ENCODE measurements at regions not wholly inside any gene's neighbourhood (a gene's known extent, or its start where the extent isn't known, plus 50 kb on each side); places are given as distances from the start of the nearest gene placed in this dataset.
"Not testable (repeated sequence)": the region's sequence is repeated elsewhere in the genome, so short reads cannot be mapped to it uniquely, and the experiment has no call there.

DNA sequence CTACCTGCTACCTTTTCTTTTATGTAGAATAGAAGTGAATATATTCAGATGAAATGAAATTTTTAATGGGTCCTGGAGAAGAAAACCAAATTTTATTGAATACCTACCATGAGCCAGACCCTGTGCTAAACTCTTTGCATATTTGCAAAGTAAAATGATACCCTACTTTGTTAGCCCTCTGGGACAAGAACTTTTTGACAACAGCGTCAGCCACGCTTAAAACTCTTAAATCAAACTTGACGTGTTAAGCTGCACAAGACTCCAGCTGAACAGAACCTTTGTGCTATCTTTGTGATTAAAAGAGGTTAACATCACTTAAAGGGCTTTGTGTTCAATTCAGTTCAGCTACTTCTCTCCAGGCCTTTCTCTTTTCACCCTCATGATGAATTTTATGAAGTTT lies 316.5 kb downstream of the MEX3B start:
- no peak for DNase-seq (ENCODE audit: low read depth in 2 of 3, low spot score in 2 of 3)

DNA sequence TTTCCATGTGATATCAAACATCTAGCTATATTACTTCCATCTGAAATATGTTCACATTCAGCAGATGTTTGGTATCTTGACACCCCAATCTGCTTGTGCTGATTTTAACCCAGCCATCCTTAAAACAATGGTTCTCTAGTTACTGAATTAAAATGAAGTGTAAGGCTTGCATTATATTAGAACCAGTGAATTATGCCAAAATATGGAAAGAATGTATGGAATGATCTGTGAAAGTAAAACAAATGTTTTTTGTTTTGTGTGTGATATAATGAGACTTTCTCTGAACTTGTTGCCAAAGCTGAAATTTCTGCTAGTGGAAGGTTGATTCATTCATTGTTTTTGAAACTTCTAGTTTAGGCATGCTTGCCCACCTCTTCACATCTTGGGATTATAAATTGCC lies 317.1 kb downstream of the MEX3B start:
- no peak for DNase-seq (ENCODE audit: low read depth in 2 of 3, low spot score in 2 of 3)

DNA sequence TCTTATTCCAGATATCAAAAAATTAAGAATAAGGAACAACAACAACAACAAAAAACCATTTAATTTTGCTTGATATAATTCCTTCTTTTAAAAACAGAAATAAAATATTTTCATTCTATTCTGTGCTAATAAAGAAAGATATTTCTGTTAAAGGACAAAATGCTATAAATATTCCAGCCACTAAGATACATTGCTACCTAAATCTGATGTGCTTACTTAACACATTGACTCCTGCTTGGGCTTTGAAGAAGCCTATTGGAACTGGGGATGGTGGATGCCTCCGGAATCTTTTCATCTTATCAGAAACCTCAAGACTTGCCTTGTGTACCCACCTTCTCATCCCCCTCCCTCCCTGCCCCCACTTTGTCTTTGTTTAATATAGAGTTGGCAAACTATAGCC lies 320.2 kb downstream of the MEX3B start:
- no peak for DNase-seq (ENCODE audit: low read depth in 2 of 3, low spot score in 2 of 3)

DNA sequence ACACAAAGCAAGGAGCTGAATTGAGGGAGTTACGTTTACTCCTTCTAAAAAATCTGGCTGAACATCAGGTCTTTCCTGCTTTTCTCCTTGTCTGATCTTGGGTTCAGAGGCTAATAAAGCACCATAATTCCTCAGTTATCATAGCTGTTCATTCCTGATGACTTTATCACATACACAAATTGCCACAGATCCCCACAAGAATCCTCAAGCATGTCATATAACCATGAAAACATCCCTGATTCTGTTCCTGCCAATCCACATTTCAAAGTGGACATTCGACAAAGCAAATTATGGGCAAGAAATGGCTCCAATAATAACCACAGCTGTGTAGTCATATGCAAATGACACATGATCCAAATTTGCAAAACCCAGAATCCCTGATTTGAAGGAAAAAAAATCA lies 321.3 kb downstream of the MEX3B start:
- no peak for DNase-seq (ENCODE audit: low read depth in 2 of 3, low spot score in 2 of 3)

DNA sequence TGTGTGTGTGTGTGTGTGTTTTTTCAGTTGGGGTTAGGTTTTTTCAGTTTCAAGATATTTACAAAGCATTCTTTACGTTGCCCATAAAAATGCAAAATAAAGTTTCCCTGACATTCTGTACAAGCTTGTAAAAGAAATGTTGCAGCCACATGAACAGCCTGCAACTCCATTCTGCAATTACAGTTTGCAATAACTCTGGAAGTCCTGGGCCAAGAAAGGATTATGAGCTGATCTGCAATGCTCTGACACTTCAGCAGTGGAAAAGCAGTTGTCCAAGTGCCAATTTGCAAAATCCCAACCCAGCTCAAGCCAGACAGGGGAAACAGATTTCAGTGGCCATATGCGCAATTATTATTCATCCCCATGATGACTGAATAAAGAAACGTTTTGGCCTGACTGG lies 322.1 kb downstream of the MEX3B start:
- no peak for DNase-seq (ENCODE audit: low read depth in 2 of 3, low spot score in 2 of 3)

DNA sequence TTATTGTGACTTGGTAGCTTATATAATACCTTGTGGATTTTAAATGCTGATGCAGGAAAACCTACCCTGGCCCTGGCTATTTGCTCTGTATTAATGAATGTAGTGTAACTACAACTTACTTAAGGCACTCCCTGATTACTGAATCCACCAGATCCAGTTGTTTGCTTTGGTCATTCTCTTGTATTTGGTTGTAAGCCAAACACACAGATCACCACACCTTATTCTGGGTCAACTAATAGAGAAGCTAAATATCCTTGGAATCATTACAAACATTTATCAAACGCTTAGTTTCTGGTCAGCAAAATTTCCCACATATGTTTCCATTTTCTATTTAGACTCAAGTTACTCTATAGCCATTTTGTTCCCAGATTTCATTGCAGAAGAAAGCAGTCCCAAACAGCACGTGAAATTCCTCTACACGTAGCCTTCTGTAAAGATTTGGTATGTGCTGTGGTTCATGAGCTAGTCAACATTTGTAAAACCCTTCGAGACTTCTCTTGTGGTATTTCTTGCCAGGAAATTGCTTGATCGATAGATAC lies 322.6 kb downstream of the MEX3B start:
- no peak for DNase-seq (ENCODE audit: low read depth in 2 of 3, low spot score in 2 of 3)

DNA sequence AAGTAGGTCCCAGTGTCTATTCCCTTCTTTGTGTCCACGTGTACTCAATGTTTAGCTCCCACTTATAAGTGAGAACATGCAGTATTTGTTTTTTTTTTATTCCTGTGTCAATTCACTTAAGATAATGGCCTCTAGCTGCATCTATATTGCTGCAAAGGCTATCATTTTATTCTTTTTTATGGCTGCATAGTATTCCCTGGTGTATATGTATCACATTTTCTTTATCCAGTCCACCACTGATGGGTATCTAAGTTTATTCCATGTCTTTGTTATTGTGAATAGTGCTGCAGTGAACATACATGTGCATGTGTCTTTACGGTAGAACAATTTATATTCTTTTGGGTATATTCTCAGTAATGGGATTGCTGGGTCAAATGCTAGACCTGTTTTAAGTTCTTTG lies 329.4 kb downstream of the MEX3B start:
- not testable (repeated sequence) for DNase-seq (ENCODE audit: low read depth in 2 of 3, low spot score in 2 of 3)

DNA sequence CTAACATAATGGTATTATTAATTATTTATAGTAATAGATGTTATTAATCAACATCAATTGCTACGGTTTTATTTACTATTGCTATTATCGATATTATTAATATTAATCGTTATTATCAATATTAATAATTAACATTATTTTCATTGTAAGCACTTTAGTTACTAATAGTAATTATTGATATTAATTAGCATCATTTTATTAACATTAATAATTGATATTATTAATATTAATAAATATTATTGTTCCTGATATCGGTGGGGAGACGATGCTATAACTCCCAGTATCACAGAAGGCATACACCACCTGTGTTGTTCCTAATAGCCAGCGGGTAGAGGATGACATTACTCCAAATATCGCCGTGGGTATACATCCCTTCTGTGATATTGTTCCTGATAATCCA lies 335.5 kb downstream of the MEX3B start:
- DNase-seq (ENCODE audit: low read depth in 2 of 3, low spot score in 2 of 3) = no peak

DNA sequence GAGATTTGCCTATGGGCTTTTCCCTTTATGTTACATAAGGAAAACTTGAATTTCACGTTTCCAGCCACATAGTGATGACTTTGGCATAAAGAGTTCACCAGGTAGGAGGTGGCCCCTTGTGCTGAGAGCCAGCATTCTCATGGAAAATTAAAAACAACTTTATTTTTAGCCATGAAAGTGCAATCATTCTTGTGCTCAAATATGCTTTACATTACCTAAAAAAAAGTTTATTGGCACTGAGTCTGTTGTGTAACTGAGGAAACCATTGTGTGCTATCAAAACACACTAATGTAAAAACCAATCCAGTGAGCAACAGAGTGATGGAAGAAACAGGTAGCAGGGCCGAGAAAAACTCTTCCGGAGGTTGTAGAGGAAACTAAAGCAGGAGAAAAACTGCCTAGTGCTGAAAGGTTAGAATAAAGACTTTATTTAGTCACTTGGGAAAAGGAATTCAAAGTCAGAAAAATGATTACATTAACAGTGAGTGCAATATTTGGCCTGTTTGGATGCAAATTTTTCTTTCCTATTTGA lies 332.9 kb upstream of the TMC3 start:
- DNase-seq (ENCODE audit: low read depth in 2 of 3, low spot score in 2 of 3) = not testable (repeated sequence)

DNA sequence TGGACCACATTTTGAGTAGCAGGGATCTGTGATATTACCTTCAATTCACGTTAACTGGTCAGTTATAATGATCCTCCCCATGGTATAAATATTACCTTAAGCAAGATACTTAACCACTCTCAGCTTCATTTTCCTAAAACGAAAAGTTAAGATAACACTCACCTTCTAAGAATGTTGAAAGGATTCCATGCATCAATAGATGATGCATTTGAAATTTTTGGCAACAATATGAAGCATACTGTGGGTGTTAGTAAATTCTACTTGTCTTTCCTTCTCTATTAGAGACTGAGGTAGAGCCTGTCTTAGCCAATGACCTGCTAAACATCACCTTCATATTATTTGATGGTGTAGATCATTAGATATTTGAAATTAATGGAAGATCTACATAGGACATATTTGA lies 331.7 kb upstream of the TMC3 start:
- not testable (repeated sequence) for DNase-seq (ENCODE audit: low read depth in 2 of 3, low spot score in 2 of 3)

DNA sequence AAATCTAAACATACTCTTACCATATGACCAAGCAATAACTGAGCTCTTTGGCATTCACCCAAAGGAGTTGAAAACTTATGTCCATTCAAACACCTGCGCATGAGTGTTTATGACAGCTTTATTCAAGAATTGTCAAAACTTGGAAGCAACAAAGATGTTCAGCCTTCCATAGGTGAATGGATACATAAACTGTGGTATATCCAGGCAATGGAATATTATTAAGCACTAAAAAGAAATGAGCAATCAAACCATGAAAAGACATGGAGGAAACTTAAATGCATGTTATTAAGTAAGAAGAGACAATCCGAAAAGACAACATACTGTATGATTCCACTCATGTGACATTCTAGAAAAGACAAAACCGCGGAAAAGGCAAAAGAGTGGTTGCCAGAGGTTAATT lies 312.0 kb upstream of the TMC3 start:
- no peak for DNase-seq (ENCODE audit: low read depth in 2 of 3, low spot score in 2 of 3)

DNA sequence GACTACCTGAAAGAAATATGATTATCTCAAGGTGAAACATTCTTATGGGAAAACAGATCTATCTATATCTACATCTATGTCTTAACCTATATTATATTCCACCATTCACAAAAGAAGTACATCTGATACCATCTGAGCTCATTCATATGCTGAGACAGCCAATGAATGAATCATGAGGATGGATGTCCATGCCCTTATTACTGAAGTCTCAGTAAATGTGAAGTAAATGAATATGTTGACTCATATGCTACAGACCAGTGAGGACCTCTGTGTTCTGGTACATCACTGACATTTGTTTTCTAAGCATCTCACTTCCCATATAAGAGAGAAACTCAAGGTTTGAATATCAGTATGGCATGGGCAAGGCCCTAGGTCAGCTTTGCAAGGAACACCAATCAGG lies 311.2 kb upstream of the TMC3 start:
- no peak for DNase-seq (ENCODE audit: low read depth in 2 of 3, low spot score in 2 of 3)

DNA sequence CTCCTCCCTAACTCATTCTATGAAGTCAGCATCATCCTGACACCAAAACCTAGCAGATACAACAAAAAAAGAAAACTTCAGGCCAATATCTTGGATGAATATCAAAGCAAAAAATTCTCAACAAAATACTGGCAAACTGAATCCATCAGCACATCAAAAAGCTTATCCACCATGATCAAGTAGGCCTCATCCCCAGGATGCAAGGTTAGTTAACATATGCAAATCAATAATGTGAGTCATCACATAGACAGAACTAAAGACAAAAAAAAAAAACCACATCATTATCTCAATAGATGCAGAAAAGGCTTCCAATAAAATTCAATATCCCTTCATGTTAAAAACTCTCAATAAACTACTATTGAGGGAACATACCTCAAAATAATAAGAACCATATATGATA lies 306.8 kb upstream of the TMC3 start:
- DNase-seq (ENCODE audit: low read depth in 2 of 3, low spot score in 2 of 3) = no peak

DNA sequence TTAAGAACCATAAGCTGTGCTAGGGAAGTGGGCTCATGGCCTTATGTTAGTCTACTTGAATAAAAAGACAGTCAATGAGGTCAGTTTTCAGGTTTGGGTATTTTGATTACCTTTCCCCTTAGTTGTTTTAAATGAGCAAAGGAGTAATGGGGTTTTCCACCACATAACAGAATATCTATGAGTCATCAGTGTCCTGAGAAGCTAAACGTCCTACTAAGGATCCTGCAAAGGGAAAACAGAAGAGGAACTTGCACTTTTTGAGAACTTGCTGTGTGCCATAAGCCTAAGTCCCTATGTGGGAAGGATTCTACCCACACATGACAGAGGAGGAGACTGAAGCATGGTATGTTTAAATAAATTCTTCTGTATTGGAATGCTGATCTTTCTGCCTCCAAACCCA lies 292.8 kb upstream of the TMC3 start:
- DNase-seq (ENCODE audit: low read depth in 2 of 3, low spot score in 2 of 3) = no peak

DNA sequence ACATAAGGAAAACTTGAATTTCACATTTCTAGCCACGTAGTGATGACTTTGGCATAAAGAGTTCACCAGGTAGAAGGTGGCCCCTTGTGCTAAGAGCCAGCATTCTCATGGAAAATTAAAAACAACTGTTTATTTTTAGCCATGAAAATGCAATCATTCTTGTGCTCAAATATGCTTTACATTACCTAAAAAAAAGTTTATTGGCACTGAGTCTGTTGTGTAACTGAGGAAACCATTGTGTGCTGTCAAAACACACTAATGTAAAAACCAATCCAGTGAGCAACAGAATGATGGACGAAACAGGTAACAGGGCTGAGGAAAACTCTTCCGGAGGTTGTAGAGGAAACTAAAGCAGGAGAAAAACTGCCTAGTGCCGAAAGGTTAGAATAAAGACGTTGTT lies 287.0 kb upstream of the TMC3 start:
- no peak for DNase-seq (ENCODE audit: low read depth in 2 of 3, low spot score in 2 of 3)

DNA sequence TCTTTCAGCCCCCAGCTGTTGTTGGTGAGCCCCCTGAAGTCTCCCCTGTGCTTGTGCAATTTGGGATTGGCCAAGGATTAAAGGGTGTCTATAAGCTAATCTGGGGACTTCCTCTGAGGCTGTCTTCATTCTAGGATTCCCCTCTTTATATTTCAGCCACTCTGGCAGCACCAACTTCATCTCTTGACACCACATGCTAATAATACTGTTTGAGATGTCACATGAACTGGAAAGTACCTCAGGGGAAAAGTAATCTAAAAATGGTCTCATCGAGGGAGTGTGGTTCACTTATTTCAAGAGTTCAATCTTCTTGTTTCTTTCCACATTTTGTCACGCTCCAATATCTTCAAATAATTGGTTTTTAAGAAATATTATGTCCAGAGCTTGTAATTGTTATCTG lies 279.2 kb upstream of the TMC3 start:
- DNase-seq (ENCODE audit: low read depth in 2 of 3, low spot score in 2 of 3) = no peak

DNA sequence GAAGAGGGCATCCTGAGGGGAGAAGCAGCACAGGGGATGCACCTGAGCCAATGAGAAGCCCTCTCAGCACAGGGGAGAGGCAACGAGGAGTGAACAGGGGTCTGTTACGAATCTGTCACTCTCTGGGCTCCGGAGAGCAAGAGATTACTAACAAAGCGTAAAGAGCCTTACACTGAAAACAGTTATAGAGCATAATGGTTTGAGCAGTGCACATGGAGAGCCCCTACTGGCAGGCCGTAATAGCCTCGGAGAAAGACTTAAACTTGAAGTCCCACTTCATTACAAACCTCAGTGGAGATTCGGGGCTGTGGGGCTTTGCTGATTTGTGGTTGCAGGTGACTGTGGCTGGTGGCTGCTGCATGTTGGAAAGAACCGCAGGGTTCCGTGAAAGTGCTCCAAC lies 271.5 kb upstream of the TMC3 start:
- no peak for DNase-seq (ENCODE audit: low read depth in 2 of 3, low spot score in 2 of 3)

DNA sequence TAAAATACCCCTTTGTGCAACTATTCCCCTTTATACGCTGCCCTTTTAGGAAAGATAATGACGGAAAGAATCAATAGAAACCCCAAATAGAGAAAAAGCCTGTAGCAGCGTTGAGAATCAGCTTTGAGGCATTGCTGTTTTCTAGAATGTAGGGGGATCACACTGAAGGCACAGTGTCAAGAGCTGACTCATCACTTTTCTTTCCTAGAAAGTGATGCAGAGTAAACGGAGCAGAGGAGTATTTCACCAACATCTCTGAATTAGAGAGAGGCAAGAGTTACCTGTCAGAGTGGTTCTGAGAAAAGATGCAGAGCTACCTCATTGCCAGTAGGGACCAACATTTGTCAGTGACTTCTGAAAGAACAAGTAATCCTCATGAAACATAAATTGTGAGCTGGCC lies 269.8 kb upstream of the TMC3 start:
- DNase-seq (ENCODE audit: low read depth in 2 of 3, low spot score in 2 of 3) = no peak

DNA sequence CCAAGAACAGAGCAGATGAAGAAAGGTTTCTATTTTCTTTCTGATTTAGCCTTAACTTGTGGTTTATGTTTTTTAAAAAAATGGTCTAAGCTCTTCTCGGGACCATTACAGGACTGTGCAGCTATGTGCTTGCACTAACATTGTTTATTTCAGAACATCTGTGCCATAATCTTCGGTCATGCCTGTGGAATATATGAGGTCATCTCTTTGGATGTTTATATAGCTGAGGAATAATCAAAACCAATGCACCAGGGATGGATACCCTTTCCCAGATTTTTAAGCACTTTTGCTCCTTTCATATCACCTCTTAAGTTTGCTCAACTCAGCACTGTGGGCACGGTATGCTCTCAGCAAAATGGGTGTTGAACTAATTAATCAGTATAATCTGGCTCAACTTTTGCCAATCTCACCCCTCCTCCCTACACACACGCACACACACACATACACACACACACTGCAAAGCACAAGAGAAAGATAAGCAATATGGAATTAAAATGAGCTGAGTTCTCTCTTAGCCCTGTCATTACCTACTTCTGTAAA lies 268.5 kb upstream of the TMC3 start:
- DNase-seq (ENCODE audit: low read depth in 2 of 3, low spot score in 2 of 3) = no peak

DNA sequence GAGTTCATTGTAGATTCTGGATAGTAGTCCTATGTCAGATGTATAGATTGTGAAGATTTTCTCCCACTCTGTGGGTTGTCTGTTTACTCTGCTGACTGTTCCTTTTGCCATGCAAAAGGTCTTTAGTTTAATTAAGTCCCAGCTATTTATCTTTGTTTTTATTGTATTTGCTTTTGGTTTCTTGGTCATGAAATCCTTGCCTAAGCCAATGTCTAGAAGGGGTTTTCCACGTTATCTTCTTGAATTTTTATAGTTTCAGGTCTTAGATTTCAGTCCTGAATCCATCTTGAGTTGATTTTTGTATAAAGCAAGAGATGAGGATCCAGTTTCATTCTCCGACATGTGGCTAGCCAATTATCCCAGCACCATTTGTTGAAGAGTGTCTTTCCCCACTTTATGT lies 262.1 kb upstream of the TMC3 start:
- DNase-seq (ENCODE audit: low read depth in 2 of 3, low spot score in 2 of 3) = not testable (repeated sequence)

DNA sequence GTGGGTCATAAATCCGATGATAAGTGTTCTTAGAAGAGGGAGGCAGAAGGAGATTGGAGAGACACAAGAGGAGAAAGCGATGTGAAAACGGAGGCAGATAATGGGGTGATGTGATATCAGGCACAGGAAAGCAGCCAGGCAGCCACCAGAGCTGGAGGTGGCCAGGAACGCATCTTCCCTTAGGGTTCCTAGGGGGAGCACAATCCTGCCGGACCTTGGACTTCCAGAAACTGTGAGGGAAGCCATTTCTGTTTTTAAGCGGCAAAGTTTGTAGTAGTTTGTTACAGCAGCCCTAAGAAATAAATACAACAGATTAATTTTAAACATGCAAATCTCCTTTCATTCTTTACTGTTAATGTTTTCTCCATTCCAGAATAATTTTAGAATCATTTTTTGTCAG lies 259.9 kb upstream of the TMC3 start:
- no peak for DNase-seq (ENCODE audit: low read depth in 2 of 3, low spot score in 2 of 3)

DNA sequence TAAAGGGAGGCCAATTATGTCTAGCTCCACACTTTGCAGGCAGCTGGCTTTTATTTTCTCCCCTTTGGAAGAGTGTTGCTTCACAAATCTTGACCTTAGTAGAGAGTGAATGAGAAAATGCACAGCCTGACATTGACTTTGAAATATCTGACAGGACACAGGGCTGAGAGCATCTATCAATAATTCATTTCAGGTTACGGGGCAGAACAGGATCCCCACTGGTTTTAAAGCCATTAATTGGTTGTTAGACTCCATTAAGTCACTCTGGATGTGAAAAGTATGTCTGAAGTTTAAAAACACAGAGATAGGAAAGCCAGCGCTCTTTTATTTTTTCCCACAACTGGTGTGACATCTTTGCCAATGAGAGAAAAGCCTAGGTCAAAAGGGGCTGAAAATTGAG lies 251.9 kb upstream of the TMC3 start:
- DNase-seq (ENCODE audit: low read depth in 2 of 3, low spot score in 2 of 3) = no peak

DNA sequence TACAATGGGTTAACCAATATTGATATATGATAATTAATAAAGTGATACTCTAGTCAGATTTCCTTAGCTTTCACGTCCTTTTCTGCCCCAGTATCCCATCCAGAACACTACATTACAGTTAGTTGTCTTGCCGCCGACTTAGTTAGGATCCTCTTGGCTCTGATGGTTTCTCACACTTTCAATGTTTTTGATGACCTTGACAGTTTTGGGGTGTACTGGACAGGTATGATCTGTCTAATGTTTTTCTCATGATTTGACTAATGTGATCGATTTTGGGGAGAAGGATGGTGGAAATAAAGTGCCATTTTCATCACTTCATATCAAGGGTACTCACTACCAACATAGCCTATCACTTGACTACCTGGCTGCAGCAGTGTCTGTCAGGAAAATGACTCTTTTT lies 245.0 kb upstream of the TMC3 start:
- no peak for DNase-seq (ENCODE audit: low read depth in 2 of 3, low spot score in 2 of 3)

DNA sequence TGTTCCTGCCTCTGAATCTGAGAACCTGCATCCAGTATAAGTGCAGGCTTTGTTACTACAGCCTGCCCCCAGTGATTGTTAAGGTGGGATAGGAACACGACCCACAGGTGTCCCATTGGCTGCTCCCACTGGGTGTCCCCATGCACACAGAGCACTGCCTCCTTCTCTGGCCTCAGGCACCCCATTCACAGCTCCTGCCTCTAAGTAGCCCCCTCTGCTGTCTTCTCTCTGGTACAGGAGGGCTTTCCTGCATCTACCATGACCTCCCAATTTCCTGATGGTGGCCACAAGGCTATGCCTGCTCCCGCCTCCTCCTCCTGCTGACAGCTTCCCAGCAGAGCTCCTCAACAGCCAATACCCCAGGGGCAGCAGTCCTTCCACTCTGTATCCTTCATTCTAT lies 238.6 kb upstream of the TMC3 start:
- DNase-seq (ENCODE audit: low read depth in 2 of 3, low spot score in 2 of 3) = no peak

All from activated CD8-positive, alpha-beta memory T cell treated with anti-CD3 and anti-CD28 coated beads for 48 hours (primary cell).